Mesothelial cell of epicardium (in vitro differentiated cells): ENCODE measurements at regions not wholly inside any gene's neighbourhood (a gene's known extent, or its start where the extent isn't known, plus 50 kb on each side); places are given as distances from the start of the nearest gene placed in this dataset.

Experiments
- DNase-seq, 2 experiments: peaks; one replicate each; pipeline ENCODE4 v3.0.0; 2021; ENCODE audit warnings: low spot score in 2 of 2; ENCODE audit not compliant: unreplicated experiment in 2 of 2
- H3K27ac Mint-ChIP-seq: 2 replicates; pipeline ENCODE4 v1.8.0; 2021; ENCODE audit warnings: mixed read lengths
- H3K27me3 Mint-ChIP-seq: 2 replicates; pipeline ENCODE4 v1.8.0; 2021; ENCODE audit warnings: low read depth, mixed read lengths
- H3K36me3 Mint-ChIP-seq: 2 replicates; pipeline ENCODE4 v1.8.0; 2021; ENCODE audit warnings: mixed read lengths
- H3K4me1 Mint-ChIP-seq: 2 replicates; pipeline ENCODE4 v1.8.0; 2021; ENCODE audit warnings: mixed read lengths
- H3K4me3 Mint-ChIP-seq: 2 replicates; pipeline ENCODE4 v1.8.0; 2021; ENCODE audit warnings: mild to moderate bottlenecking, moderate library complexity, mixed read lengths
- H3K9me3 Mint-ChIP-seq: 2 replicates; pipeline ENCODE4 v1.8.0; 2021; ENCODE audit warnings: mixed read lengths
- TF ChIP-seq, protein P1 (sequence below): fragments of 200-600 bp; sonication (generic); IDR thresholded peaks from one replicate; pipeline ENCODE4 v1.5.0; 2021; ENCODE audit warnings: antibody characterized with exemption; ENCODE audit not compliant: unreplicated experiment

- Mint-ChIP-seq H3K4me3 (no peak overlapping the region), H3K27ac (no peak overlapping the region), H3K9me3 (no peaks in the 10 kb centered on the region), H3K4me1 (no peaks in the 10 kb centered on the region), H3K27me3 (peaks cover 24% of the 10 kb centered on the region), H3K36me3 (no peaks in the 10 kb centered on the region)
- DNase-seq, result no peak
- TF ChIP-seq, protein P1, sequence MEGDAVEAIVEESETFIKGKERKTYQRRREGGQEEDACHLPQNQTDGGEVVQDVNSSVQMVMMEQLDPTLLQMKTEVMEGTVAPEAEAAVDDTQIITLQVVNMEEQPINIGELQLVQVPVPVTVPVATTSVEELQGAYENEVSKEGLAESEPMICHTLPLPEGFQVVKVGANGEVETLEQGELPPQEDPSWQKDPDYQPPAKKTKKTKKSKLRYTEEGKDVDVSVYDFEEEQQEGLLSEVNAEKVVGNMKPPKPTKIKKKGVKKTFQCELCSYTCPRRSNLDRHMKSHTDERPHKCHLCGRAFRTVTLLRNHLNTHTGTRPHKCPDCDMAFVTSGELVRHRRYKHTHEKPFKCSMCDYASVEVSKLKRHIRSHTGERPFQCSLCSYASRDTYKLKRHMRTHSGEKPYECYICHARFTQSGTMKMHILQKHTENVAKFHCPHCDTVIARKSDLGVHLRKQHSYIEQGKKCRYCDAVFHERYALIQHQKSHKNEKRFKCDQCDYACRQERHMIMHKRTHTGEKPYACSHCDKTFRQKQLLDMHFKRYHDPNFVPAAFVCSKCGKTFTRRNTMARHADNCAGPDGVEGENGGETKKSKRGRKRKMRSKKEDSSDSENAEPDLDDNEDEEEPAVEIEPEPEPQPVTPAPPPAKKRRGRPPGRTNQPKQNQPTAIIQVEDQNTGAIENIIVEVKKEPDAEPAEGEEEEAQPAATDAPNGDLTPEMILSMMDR, result no peak
Measured at GRCh38 chr20:20972490-20972889, 133.7 kb downstream of the LINC00237 start.

DNA sequence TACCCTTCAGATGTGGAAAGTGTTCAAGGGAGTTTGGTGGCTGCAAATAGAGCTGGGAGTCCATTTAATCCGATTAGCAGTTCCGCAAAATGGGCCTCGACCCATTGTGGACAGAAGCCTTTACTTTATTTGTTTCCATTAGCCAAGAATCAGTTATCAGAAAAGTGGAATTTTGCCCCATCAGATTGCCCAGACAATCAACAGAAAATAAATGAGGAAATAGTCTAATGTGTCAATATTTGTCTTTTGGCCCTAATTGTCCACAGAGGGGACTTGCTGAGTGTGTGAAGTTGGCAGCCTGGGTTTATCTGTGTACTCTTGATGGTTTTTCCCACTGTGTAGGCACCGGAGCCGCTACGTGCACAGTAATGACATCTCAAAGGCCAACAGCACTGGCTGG lies 134.3 kb downstream of the LINC00237 start:
- Mint-ChIP-seq H3K4me1 (no peaks in the 10 kb centered on the region), H3K9me3 (no peaks in the 10 kb centered on the region), H3K27ac (no peak overlapping the region), H3K4me3 (no peak overlapping the region), H3K27me3 (peaks cover 26% of the 10 kb centered on the region), H3K36me3 (no peaks in the 10 kb centered on the region)
- TF ChIP-seq, protein P1, result no peak
- DNase-seq, result no peak

DNA sequence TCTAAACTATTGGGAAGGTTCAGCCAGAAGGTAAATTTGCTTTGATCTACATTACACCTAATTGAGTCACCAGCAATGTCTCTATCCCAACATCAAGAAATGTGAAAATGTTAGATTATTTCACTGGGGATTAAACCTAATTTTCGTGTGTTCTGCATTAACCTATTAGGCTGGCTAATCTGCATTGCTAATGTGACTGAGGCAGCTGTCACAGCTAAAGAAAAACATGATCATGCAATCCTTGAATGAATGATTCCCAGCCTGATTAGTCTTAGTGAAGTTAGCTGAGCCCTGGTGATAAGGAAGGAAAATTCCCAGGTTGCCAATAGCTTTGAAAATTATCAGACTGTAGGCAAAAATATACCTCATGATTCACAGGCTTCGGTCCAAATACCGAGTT lies 135.3 kb downstream of the LINC00237 start:
- Mint-ChIP-seq H3K36me3 (no peaks in the 10 kb centered on the region), H3K27me3 (peaks cover 23% of the 10 kb centered on the region), H3K4me3 (no peak overlapping the region), H3K27ac (no peak overlapping the region), H3K9me3 (no peaks in the 10 kb centered on the region), H3K4me1 (no peaks in the 10 kb centered on the region)
- no peak for DNase-seq
- TF ChIP-seq, protein P1, result no peak

GRCh38 chr20:20969701-20970280 lies 136.4 kb downstream of the LINC00237 start:
- Mint-ChIP-seq H3K36me3 (no peaks in the 10 kb centered on the region), H3K27ac (no peak overlapping the region), H3K27me3 (peaks cover 25% of the 10 kb centered on the region)

DNA sequence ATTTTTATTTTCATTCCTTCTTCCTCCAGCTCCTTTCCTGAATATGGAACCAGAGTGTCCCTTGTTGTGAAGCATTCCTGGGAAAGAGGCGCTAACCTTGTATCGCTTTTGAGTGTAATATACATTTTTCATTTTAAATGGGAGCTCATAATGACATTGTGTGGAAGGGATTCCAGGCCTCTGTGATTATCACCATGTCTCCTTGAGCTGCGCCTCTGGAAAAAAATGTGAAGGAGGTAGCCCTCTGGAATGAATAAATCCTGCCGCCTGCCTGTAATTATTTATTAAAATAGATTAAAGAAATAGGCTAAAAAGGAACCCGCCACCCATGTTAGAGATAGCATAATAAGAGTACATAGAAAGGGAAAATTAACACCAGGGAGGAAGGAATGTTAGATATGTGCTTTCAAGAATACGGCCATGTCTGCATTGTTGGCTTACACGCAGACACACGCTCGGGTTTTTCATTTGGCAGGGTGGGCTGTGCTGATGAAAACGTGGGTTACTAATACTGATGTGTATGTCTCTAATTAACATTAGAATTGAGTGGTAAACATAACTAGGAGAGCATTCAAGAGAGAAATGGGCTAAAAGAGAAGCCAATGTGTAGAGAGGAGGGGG lies 138.5 kb downstream of the LINC00237 start:
- Mint-ChIP-seq H3K9me3 (no peaks in the 10 kb centered on the region), H3K4me1 (no peaks in the 10 kb centered on the region), H3K36me3 (no peaks in the 10 kb centered on the region), H3K4me3 (no peak overlapping the region), H3K27ac (no peak overlapping the region), H3K27me3 (peaks cover 25% of the 10 kb centered on the region)
- DNase-seq, result no peak
- TF ChIP-seq, protein P1, result no peak

More at GRCh38 chr20:20969701-20970280, 136.4 kb downstream of the LINC00237 start:
- no peak for DNase-seq
- H3K4me3 Mint-ChIP-seq, result no peak overlapping the region
- H3K9me3 Mint-ChIP-seq, result no peaks in the 10 kb centered on the region
- TF ChIP-seq, protein P1, result no peak
- no peaks in the 10 kb centered on the region for H3K4me1 Mint-ChIP-seq
